MG63 (cell line): ENCODE measurements at regions not wholly inside any gene's neighbourhood (a gene's known extent, or its start where the extent isn't known, plus 50 kb on each side); places are given as distances from the start of the nearest gene placed in this dataset.

Experiments used
- DNase-seq: peaks from one replicate; pipeline ENCODE4 v3.0.0-alpha.2; 2020
- H3K27me3 ChIP-seq: fragments of 250-450 bp; sonication (Bioruptor Pico); 2 replicates; pipeline ENCODE4 v1.5.1; 2020; ENCODE audit warnings: mild to moderate bottlenecking, moderate library complexity
- H3K36me3 ChIP-seq: fragments of 250-450 bp; sonication (Bioruptor Pico); 2 replicates; pipeline ENCODE4 v1.5.1; 2020; ENCODE audit warnings: mild to moderate bottlenecking, moderate library complexity
- H3K4me3 ChIP-seq: fragments of 250-450 bp; sonication (Bioruptor Pico); 2 replicates; pipeline ENCODE4 v1.5.1; 2020; ENCODE audit warnings: mild to moderate bottlenecking, moderate library complexity
- H3K9me3 ChIP-seq: fragments of 250-450 bp; sonication (Bioruptor Pico); 2 replicates; pipeline ENCODE4 v1.5.1; 2020; ENCODE audit warnings: mild to moderate bottlenecking, moderate library complexity

DNA sequence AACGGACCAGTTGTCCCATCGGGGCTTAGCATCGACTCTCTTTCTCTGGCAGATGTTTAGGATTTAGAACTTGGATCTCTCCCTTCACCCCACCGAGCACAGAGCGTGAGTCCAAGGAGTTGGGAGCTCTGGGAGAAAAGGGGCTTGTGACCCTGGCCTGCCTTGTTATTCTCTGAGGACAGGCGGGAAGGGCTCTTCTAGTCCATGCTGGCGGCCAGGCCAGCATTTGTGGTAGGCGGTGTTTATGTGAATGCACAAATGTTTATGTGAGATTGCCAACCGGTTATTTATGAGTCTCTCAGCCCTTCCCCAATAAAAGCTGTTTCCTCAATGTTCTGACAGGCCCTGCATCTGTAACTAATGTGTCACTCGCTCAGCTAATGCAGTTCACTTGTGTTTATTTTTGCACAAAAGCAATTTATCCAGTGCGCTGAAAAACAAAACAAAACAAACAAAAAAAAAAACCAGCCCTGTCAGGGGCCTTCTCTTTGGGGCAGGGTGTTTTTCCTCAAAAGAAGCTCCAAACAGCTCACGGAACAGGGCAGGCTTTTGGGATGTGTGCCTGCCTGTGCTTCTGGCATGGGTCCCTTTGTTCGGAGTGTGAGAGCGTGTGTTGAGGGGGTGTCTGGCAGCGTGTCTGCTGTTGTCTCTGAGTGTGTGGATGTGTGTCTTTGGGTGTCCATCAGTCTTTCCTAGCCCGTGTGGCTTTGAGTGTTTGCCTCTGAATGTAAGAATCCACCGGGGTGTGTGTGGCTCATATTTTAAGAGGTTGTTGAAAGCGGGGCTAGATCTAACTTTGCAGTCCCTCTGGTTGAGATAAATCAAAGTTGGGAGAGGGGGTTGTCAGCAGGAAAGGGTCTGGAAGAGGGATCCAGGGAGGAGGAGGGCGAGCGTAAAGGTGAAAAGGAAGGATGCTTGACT is 52.8 kb upstream of the HAAO start:
- Histone ChIP-seq H3K36me3 (no peaks in the 10 kb centered on the region), H3K27me3 (no peaks in the 10 kb centered on the region), H3K9me3 (no peaks in the 10 kb centered on the region), H3K4me3 (no peak overlapping the region)
- peak; percentile 84 for DNase-seq

DNA sequence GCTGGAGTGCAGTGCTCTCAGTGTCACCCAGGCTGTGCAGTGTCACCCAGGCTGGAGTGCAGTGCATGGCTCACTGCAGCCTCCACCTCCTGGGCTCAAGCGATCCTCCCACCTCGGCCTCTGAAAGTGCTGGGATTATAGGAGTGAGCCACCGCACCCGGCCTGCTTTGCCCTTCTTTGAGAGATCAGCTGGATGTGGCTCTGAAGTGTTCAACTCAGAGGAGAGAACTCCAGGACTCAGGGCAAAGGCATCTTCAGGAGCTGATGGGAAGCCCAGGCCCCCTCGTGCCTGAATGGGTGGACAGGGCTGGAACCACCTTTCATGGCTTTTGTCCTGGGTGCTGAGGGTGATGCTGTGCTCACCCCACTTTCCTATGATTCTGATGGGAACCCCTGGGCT is 52.0 kb upstream of the HAAO start:
- no peak for DNase-seq
- Histone ChIP-seq H3K27me3 (no peaks in the 10 kb centered on the region), H3K36me3 (no peaks in the 10 kb centered on the region), H3K9me3 (no peaks in the 10 kb centered on the region), H3K4me3 (no peak overlapping the region)

DNA sequence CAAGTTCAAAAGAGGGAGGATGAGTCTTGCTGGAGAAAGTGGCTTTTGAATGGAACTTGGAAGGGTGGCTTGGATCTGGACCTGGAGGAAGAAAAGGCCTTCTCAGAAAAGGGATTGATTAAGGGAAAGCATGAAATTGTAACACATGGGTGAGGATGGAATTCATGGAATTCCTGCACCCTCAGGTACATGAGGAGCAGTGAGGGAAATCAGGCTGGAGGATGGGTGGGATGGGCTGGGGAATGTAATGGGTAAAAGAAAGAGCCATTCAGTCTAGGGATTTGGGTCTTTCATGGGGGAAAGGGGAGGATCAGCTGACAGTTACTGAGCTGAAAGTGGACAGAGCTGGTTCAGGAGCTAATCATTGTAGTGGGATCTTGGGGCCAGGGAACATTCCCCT is 51.2 kb upstream of the HAAO start:
- Histone ChIP-seq H3K27me3 (no peaks in the 10 kb centered on the region), H3K9me3 (no peaks in the 10 kb centered on the region), H3K36me3 (no peaks in the 10 kb centered on the region), H3K4me3 (no peak overlapping the region)
- no peak for DNase-seq

DNA sequence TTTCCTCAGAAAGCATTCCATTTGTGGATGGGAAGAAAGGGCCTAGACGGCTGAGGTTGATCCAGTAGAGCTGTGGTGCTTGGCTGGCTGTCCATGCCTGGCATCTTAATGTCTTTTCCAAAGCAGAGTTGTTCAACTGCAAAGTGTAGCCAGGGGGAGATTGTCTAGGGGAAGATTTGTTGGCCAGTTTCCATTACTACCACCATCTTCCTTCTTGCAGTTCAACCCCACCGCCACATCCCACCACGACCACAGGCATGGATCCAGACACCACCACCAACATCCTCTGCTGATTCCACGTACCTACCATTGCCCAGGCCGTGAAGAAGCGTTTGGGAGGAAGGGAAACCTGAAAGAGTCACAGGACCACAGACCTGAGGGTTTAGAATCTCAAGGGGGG is 50.7 kb upstream of the HAAO start:
- H3K27me3 ChIP-seq: no peaks in the 10 kb centered on the region
- H3K9me3 ChIP-seq: no peaks in the 10 kb centered on the region
- H3K36me3 ChIP-seq: no peaks in the 10 kb centered on the region
- H3K4me3 ChIP-seq: no peak overlapping the region
- DNase-seq: no peak

DNA sequence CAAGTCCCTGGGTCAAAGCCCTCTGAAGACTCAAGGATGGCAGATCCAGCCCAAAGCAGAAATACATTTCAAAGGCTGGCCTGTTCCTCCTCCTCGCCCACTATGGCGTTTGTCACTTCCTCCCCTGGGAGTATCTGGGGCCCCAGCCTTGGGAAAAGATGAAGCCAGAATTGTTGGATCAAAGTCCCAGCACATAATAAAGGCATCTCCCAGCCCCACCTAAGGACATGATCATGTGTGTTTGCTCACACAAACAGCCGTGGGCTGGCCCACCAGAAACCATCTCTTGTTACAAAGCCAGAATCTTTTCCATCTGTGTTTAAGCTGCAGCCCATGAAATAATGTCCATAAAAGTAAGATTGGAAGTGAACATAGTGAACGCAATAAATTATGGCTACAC is 50.1 kb upstream of the HAAO start:
- Histone ChIP-seq H3K9me3 (peaks cover 3% of the 10 kb centered on the region; the same call in 1 of the 2 replicates), H3K27me3 (no peaks in the 10 kb centered on the region), H3K36me3 (no peaks in the 10 kb centered on the region), H3K4me3 (no peak overlapping the region)
- no peak for DNase-seq
